Liver (tissue), 3 donors: ENCODE measurements at regions not wholly inside any gene's neighbourhood (a gene's known extent, or its start where the extent isn't known, plus 50 kb on each side); places are given as distances from the start of the nearest gene placed in this dataset.

Source experiments
- EGR1 ChIP-seq, 2 donors: IDR thresholded peaks; 2 replicates each; pipeline ENCODE4 v1.6.1; 2016 to 2018; ENCODE audit warnings: antibody characterized with exemption in 2 of 2, low read depth in 2 of 2
- FOXA1 ChIP-seq: IDR thresholded peaks from 2 replicates; pipeline ENCODE4 v1.6.1; 2016; ENCODE audit warnings: antibody characterized with exemption
- HNF4A ChIP-seq, 2 donors: conservative IDR thresholded peaks; 2 replicates each; pipeline ENCODE4 v1.6.1; 2016; ENCODE audit warnings: antibody characterized with exemption in 2 of 2, mild to moderate bottlenecking in 2 of 2
- HNF4G ChIP-seq: IDR thresholded peaks from 2 replicates; pipeline ENCODE4 v1.6.1; 2016; ENCODE audit warnings: antibody characterized with exemption
- JUND ChIP-seq, 2 donors: IDR thresholded peaks; 2 replicates each; pipeline ENCODE4 v1.6.1; 2016; ENCODE audit warnings: antibody characterized with exemption in 2 of 2
- RAD21 ChIP-seq, 2 donors: IDR thresholded peaks; 2 replicates each; pipeline ENCODE4 v1.6.1; 2016; ENCODE audit warnings: antibody characterized with exemption in 2 of 2, mild to moderate bottlenecking in 2 of 2
- RXRA ChIP-seq, 2 donors: IDR thresholded peaks; 2 replicates each; pipeline ENCODE4 v1.6.1; 2017 to 2018; ENCODE audit warnings: antibody characterized with exemption in 2 of 2, mild to moderate bottlenecking in 1 of 2
- SP1 ChIP-seq: IDR thresholded peaks from 2 replicates; pipeline ENCODE4 v1.6.1; 2018; ENCODE audit warnings: antibody characterized with exemption, mild to moderate bottlenecking
- TAF1 ChIP-seq: conservative IDR thresholded peaks from 2 replicates; pipeline ENCODE4 v1.6.1; 2016; ENCODE audit warnings: antibody characterized with exemption, mild to moderate bottlenecking
- YY1 ChIP-seq: IDR thresholded peaks from 2 replicates; pipeline ENCODE4 v1.6.1; 2016; ENCODE audit warnings: antibody characterized with exemption, mild to moderate bottlenecking
- TF ChIP-seq, protein P1 (sequence below): IDR thresholded peaks from 2 replicates; pipeline ENCODE4 v1.6.1; 2016; ENCODE audit warnings: antibody characterized with exemption, mild to moderate bottlenecking
- TF ChIP-seq, protein P2 (sequence below): fragments of 150-350 bp; IDR thresholded peaks from 2 replicates; pipeline ENCODE4 v1.5.1; 2017; ENCODE audit warnings: improper control_type of control experiment, low read depth, low read length; ENCODE audit not compliant: missing input control
- TF ChIP-seq, protein P3 (sequence below): IDR thresholded peaks from 2 replicates; pipeline ENCODE4 v1.6.1; 2016; ENCODE audit warnings: antibody characterized with exemption
- TF ChIP-seq, protein P4 (sequence below): IDR thresholded peaks from 2 replicates; pipeline ENCODE4 v1.6.1; 2016; ENCODE audit warnings: antibody characterized with exemption
- donor health status: healthy.
- donor health status: healthy.

DNA sequence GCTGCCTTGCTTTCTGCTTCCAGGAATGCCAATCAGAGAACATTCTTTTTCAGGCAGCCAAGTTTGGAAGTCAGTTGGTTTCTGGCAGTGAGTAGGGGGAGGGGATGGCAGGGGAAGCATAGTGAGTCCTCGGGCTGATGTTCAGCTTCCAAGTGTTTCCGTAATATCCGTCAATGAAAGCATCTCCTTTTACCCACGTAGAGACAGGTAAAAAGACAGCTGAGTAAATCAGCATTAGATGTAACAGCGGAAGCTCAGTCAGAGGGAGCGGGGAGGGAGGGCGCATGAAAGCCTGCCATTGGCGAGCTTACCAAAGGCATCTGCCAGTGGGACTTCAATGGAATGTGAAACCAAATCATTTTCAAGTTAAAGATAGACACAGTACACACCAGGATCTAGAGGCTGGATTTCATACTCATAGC lies 117.1 kb upstream of the DTNA start:
- TF ChIP-seq, protein P1, sequence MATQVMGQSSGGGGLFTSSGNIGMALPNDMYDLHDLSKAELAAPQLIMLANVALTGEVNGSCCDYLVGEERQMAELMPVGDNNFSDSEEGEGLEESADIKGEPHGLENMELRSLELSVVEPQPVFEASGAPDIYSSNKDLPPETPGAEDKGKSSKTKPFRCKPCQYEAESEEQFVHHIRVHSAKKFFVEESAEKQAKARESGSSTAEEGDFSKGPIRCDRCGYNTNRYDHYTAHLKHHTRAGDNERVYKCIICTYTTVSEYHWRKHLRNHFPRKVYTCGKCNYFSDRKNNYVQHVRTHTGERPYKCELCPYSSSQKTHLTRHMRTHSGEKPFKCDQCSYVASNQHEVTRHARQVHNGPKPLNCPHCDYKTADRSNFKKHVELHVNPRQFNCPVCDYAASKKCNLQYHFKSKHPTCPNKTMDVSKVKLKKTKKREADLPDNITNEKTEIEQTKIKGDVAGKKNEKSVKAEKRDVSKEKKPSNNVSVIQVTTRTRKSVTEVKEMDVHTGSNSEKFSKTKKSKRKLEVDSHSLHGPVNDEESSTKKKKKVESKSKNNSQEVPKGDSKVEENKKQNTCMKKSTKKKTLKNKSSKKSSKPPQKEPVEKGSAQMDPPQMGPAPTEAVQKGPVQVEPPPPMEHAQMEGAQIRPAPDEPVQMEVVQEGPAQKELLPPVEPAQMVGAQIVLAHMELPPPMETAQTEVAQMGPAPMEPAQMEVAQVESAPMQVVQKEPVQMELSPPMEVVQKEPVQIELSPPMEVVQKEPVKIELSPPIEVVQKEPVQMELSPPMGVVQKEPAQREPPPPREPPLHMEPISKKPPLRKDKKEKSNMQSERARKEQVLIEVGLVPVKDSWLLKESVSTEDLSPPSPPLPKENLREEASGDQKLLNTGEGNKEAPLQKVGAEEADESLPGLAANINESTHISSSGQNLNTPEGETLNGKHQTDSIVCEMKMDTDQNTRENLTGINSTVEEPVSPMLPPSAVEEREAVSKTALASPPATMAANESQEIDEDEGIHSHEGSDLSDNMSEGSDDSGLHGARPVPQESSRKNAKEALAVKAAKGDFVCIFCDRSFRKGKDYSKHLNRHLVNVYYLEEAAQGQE: no peak
- TF ChIP-seq, protein P2, sequence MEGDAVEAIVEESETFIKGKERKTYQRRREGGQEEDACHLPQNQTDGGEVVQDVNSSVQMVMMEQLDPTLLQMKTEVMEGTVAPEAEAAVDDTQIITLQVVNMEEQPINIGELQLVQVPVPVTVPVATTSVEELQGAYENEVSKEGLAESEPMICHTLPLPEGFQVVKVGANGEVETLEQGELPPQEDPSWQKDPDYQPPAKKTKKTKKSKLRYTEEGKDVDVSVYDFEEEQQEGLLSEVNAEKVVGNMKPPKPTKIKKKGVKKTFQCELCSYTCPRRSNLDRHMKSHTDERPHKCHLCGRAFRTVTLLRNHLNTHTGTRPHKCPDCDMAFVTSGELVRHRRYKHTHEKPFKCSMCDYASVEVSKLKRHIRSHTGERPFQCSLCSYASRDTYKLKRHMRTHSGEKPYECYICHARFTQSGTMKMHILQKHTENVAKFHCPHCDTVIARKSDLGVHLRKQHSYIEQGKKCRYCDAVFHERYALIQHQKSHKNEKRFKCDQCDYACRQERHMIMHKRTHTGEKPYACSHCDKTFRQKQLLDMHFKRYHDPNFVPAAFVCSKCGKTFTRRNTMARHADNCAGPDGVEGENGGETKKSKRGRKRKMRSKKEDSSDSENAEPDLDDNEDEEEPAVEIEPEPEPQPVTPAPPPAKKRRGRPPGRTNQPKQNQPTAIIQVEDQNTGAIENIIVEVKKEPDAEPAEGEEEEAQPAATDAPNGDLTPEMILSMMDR: no peak
- TF ChIP-seq RAD21 (IDR thresholded peaks at IDR 0.05) (no peak), EGR1 (IDR thresholded peaks at IDR 0.05; ENCODE audit: low read depth in 2 of 2) (no peak), YY1 (no peak), SP1 (no peak), RXRA (IDR thresholded peaks at IDR 0.05) (no peak), FOXA1 (no peak), JUND (IDR thresholded peaks at IDR 0.05) (peak in 1 of 2 donors; percentile 11), TAF1 (no peak), HNF4G (no peak), HNF4A (conservative IDR thresholded peaks at IDR 0.05) (no peak)
- TF ChIP-seq, protein P3, sequence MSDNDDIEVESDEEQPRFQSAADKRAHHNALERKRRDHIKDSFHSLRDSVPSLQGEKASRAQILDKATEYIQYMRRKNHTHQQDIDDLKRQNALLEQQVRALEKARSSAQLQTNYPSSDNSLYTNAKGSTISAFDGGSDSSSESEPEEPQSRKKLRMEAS: no peak
- TF ChIP-seq, protein P4, sequence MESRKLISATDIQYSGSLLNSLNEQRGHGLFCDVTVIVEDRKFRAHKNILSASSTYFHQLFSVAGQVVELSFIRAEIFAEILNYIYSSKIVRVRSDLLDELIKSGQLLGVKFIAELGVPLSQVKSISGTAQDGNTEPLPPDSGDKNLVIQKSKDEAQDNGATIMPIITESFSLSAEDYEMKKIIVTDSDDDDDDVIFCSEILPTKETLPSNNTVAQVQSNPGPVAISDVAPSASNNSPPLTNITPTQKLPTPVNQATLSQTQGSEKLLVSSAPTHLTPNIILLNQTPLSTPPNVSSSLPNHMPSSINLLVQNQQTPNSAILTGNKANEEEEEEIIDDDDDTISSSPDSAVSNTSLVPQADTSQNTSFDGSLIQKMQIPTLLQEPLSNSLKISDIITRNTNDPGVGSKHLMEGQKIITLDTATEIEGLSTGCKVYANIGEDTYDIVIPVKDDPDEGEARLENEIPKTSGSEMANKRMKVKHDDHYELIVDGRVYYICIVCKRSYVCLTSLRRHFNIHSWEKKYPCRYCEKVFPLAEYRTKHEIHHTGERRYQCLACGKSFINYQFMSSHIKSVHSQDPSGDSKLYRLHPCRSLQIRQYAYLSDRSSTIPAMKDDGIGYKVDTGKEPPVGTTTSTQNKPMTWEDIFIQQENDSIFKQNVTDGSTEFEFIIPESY: no peak
